DMS 273 (cell line): ENCODE measurements at regions not wholly inside any gene's neighbourhood (a gene's known extent, or its start where the extent isn't known, plus 50 kb on each side); places are given as distances from the start of the nearest gene placed in this dataset.

ENCODE experiments used
- DNase-seq: peaks from one replicate; lab custom pipeline; 2025; ENCODE audit not compliant: unreplicated experiment; lab: John Stamatoyannopoulos, UW

GRCh38 chr12:23431006-23431405, 518.5 kb downstream of the SOX5 start:
- DNase-seq = no peak

DNA sequence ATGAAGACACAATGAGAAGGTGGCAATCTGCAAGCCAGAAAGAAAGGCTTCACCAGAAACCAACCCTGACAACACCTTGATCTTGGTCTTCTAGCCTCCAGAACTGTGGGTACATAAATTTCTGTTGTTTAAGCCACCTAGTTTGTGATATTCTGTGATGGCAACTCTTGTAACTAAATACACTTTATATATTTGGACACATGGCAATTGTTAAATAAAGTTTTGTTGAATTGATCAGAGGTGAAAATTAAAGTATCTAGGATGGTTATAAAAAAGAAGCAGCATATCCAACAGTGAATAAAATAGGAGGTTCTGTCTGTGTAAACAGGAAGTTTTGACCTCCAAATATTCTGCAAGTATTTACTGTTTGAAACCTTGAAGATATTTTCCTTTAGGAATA, 516.3 kb downstream of the SOX5 start:
- no peak for DNase-seq

GRCh38 chr12:23434154-23434553, 515.3 kb downstream of the SOX5 start:
- DNase-seq = peak; percentile 22

- DNase-seq = peak; percentile 47
These were observed 502.7 kb downstream of the SOX5 start for GRCh38 chr12:23446746-23447145.

DNA sequence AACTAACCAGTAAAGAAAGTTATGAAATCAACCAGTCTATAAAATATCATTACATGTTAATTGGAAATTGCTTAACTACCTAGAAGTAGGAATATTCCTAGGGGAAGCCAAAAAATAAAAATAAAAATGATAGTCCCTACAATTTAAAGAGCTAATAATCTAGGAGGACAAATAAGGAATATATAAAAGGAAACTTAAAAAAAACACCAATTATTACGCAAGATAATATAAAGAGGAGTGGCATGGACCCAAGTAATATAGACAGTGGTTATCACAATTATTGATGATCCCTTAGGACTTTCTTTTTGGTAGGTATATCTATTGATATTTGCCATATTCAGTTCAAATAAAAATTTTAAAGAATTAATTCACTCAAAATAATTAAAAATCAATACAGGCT, 498.7 kb downstream of the SOX5 start:
- DNase-seq = no peak

DNA sequence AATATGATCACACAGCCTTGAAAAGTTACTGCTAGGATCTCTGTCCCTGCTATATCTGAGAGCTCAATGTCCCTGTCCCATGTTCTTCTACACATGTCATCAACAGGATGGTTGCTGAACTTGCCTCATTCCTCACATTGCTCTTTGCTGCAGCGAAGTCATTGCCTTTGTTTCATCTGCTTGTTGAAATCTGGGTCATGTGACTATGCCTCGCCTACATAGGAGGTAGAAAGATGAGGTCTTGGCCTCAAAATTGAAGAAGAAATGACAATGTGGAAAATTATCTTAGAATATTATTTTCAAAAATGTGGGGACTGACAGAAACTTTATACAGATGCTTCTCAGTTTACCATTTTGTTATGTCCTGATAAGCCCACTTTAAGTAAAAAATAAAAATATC, 494.2 kb downstream of the SOX5 start:
- no peak for DNase-seq

- no peak for DNase-seq
These were observed 490.8 kb downstream of the SOX5 start for GRCh38 chr12:23458640-23459039.

DNA sequence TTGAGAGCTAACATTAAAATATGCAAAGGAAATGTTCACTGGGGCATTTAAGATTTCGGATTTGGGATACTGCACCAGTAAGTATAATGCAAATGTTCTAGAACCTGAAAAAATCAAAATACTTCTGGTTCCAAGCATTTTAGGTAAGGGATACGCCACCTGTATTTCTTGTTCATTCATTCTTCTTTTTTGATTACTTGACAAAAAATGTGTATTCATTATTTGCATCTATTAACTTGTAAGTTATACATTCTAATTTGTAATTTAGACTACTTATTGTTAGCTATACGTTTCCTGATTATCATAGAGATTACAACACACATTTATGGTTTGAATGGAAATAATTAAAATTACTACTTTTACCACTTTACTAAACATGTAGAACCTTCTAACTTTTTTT, 486.9 kb downstream of the SOX5 start:
- DNase-seq = no peak

- DNase-seq = no peak
These were observed 486.3 kb downstream of the SOX5 start for GRCh38 chr12:23463172-23463571.

- DNase-seq = no peak
These were observed 485.1 kb downstream of the SOX5 start for GRCh38 chr12:23464241-23464812.

DNA sequence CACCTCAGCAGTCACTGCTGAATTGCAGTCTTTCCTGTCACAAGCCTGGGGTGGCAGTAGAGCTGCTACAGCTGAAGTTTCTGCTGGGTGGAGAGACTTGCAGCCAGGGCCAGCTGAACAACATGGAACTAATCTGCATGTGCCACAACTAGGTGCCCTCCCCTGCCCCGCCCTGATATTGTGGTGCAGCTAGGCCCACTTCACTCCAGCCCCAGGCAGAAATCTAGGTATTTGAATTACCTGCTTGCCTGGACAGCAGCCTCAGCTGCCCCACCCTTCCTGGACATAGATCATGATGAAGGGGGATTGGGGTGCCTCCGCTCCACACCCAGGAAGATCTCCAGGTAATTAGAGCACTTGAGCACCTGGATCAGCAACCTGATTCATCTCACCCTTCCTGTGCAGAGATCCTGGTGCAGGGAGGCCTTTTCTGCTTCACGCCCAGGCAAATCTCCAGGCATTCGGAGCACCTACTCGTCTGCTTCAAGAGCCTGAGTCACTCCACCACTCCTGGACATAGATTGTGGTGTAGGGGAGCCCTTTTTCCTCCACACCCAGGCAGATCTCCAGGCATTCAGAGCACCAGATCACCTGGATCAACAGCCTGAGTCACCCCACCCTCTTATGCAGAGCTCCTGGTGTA, 477.0 kb downstream of the SOX5 start:
- DNase-seq = no peak

GRCh38 chr12:23473071-23473470, 476.4 kb downstream of the SOX5 start:
- DNase-seq = no peak

GRCh38 chr12:23474438-23474976, 475.0 kb downstream of the SOX5 start:
- no peak for DNase-seq
